ENCODE measurements at regions not wholly inside any gene's neighbourhood (a gene's known extent, or its start where the extent isn't known, plus 50 kb on each side); places are given as distances from the start of the nearest gene placed in this dataset.

DNA sequence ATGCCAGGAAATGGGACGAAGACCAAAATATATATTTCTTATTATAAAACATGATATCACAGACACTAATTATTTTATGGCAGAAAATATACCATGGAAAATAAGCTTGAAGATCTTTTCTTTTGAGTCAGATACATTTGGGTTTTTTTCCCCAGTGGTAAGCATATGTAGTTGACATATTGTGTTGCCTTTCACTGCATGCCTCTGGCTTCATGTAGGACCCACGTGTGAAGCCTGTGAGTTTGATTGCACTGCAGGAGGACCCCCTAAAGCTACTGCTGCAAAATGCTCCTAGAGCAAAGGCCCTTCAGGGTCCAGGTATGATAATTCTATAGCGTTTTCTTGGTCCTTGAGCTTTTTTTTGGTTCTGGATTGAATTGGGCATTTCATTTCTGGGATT is 190.7 kb upstream of the KIRREL3 start:
- ATAC-seq (ENCODE audit: low FRiP score) (no peak), DNase-seq (ENCODE audit: low spot score) (no peak)
- TF ChIP-seq, protein P1, sequence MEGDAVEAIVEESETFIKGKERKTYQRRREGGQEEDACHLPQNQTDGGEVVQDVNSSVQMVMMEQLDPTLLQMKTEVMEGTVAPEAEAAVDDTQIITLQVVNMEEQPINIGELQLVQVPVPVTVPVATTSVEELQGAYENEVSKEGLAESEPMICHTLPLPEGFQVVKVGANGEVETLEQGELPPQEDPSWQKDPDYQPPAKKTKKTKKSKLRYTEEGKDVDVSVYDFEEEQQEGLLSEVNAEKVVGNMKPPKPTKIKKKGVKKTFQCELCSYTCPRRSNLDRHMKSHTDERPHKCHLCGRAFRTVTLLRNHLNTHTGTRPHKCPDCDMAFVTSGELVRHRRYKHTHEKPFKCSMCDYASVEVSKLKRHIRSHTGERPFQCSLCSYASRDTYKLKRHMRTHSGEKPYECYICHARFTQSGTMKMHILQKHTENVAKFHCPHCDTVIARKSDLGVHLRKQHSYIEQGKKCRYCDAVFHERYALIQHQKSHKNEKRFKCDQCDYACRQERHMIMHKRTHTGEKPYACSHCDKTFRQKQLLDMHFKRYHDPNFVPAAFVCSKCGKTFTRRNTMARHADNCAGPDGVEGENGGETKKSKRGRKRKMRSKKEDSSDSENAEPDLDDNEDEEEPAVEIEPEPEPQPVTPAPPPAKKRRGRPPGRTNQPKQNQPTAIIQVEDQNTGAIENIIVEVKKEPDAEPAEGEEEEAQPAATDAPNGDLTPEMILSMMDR (IDR thresholded peaks at IDR 0.05): no peak

DNA sequence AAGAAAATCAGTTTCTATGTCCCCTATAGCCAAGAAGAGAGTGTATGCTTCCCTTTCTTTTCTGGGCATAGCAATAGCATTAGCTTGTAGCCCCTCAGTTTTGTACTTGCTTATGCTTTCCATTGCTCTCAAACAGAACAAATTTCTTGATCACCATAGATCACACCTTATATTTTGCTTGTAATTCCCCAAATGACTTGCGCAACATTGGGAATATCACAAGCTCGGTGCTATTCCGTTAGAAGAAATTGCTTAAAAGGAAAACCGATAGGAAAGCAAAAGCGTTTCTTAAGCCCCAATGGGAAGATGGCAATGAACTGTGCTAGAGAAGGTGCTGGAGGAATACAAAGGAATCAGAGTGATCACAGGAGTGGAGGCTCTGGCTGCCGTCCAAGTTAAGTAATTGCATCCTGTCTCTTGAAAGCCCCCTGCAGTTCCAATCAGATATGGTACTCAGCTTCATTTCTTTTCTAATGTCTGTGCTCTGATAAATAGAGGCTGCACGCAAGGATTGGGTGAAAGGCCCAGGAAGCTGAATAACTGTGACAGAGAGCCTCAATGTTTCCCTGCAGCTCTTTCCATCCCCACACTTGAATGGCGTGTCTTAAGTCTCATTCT is 182.1 kb upstream of the KIRREL3 start:
- no peak for ATAC-seq (ENCODE audit: low FRiP score)
- no peak for DNase-seq (ENCODE audit: low spot score)
- TF ChIP-seq, protein P1 (IDR thresholded peaks at IDR 0.05): no peak

DNA sequence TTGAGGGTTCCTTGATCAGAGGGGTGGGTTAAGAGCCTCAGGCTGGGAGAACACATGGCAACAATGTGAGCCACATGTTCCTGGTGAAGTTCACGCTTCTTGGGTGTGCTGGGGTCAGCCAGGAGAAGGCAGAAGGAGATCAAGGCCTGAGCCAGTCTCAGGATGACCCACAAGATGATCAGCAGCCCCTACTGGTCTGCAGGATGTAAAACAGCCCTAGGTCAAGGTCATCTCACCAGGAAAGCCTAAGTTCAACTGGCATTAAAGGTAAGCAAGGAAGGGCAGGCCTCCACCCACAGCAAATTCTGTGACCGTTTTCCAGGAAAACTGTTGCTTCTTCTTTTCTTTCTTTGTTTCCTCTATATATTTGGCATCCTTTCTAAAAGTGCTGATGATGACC is 156.7 kb upstream of the KIRREL3 start:
- TF ChIP-seq, protein P1 (IDR thresholded peaks at IDR 0.05): no peak
- DNase-seq (ENCODE audit: low spot score) (no peak), ATAC-seq (ENCODE audit: low FRiP score) (no peak)

DNA sequence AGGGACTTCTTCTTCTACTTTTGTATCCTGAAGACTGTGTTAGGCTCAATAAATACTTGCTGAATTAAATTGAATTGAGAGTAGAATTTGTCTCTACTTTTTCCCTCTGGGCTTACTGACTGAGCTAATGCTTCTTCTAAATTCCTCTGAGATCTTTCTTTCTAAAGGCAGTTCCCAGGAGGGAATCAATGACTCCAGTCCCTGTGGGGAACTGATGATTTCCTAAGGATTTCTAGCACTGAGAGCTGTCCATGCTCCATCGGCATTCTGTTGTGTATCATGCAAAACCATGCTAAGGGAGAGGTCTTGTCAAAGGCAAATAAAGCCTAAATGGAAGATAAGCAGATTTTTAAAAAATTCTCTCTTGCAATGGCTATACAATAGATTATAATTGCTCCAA is 148.8 kb upstream of the KIRREL3 start:
- ATAC-seq (ENCODE audit: low FRiP score): no peak
- no peak for DNase-seq (ENCODE audit: low spot score)
- TF ChIP-seq, protein P1 (IDR thresholded peaks at IDR 0.05): no peak

DNA sequence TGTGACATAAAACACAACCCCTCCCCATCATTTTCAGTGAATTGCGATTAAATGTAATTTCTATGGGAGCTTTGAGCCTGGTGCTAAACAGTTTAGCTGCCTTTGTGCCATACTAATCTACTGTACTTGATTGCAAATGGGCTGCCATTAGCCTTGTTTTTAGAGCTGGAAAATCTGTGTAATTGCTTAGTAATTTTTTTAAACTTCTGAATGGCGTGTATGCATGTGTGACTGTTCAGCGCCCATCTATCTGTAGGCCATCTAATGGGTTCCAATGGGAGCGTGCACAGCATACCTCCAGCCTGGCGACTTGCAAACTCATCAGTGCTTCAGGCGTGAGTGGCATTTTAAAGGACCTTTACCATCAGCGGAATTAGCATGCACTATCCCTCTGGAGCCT is 142.7 kb upstream of the KIRREL3 start:
- TF ChIP-seq, protein P1 (IDR thresholded peaks at IDR 0.05): no peak
- no peak for ATAC-seq (ENCODE audit: low FRiP score)

DNA sequence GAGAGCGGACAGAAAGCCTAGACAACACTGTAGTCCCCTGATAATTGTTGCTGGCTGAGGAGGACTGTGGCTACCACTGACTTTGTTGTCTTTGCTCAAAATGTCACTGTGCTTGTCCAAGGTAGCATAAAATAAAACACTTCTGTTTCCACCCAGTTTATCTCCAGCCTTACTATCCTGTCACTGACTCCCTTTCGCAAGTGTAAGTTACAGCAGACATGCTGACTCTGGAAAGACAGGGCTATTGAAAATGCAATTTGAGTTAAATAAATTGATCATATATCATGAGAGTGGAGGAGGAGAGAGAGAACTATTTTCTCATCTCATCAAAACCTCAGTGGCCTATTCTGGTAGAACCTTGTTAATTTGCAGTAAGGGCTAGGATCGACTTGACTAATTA is 138.0 kb upstream of the KIRREL3 start:
- TF ChIP-seq, protein P1 (IDR thresholded peaks at IDR 0.05): no peak
- no peak for ATAC-seq (ENCODE audit: low FRiP score)
- DNase-seq (ENCODE audit: low spot score): no peak

More for the DNA sequence above, 142.7 kb upstream of the KIRREL3 start:
- DNase-seq (ENCODE audit: low spot score): no peak

DNA sequence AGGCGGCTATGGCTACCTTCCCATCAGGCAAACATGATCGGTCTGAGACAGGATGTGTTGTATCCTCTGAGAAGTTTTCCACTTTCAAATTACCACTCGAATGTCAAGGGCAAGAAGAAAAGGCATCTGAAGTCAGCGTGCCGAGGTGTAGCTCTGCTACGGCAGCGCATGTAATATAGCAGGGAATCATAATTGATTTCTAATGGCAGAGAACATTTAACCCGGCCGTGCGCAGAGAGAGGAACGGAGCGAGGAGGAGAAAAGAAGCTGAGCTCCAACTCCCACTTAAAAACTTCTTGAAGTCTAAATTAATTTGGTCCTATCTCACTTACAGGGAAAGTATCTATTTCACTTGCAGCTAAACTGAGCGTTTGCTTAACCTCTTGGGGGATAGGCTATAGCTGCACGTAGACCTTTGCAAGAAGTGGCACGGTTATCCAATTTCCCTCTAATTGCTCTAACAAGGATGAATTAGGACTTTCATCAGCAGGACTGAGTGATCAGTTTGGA is 137.3 kb upstream of the KIRREL3 start:
- no peak for DNase-seq (ENCODE audit: low spot score)
- TF ChIP-seq, protein P1 (IDR thresholded peaks at IDR 0.05): no peak
- no peak for ATAC-seq (ENCODE audit: low FRiP score)

Measured in omental fat pad (tissue), 3 donors.